Lower leg skin (tissue), 3 donors: ENCODE measurements at regions not wholly inside any gene's neighbourhood (a gene's known extent, or its start where the extent isn't known, plus 50 kb on each side); places are given as distances from the start of the nearest gene placed in this dataset.

Experiments used
- CTCF ChIP-seq, 3 donors: fragments of 450-650 bp; IDR thresholded peaks; one replicate each; pipeline ENCODE4 v1.5.1; 2016; ENCODE audit warnings: antibody characterized with exemption in 3 of 3, mild to moderate bottlenecking in 3 of 3, moderate library complexity in 2 of 3
- POLR2A ChIP-seq, 2 donors: fragments of 450-650 bp; IDR thresholded peaks; one replicate each; pipeline ENCODE4 v1.6.1; 2016 to 2017; ENCODE audit warnings: antibody characterized with exemption in 2 of 2, mild to moderate bottlenecking in 1 of 2, moderate library complexity in 1 of 2

- no peak for TF ChIP-seq CTCF (IDR thresholded peaks at IDR 0.05)
- TF ChIP-seq POLR2A (IDR thresholded peaks at IDR 0.05) = no peak
These were observed 218.4 kb upstream of the MVB12B start for GRCh38 chr9:126108240-126108639.
